ENCODE measurements at regions not wholly inside any gene's neighbourhood (a gene's known extent, or its start where the extent isn't known, plus 50 kb on each side); places are given as distances from the start of the nearest gene placed in this dataset.

DNA sequence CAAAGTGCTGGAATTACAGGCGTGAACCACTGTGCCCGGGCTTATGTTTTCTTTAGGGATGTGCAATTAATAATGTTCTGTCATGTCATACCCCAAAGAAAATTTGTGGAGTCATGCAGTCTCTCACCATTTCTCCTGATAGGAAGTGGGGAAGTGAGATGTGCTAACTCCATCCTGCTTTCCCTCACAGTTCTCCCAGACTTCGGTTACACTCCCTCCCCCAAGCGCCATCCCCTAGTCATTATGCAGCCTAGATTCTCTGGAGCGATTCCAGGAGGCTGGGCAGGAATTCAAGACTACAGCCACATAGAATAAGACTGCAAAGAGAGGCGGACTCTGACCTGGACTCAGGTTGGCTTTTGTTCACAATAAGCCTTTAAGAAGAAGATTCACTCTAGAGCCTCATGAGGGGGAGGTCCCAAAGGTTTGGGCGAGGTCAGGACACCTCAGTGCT lies 271.4 kb downstream of the ALDH8A1 start:
- TF ChIP-seq, protein P1, sequence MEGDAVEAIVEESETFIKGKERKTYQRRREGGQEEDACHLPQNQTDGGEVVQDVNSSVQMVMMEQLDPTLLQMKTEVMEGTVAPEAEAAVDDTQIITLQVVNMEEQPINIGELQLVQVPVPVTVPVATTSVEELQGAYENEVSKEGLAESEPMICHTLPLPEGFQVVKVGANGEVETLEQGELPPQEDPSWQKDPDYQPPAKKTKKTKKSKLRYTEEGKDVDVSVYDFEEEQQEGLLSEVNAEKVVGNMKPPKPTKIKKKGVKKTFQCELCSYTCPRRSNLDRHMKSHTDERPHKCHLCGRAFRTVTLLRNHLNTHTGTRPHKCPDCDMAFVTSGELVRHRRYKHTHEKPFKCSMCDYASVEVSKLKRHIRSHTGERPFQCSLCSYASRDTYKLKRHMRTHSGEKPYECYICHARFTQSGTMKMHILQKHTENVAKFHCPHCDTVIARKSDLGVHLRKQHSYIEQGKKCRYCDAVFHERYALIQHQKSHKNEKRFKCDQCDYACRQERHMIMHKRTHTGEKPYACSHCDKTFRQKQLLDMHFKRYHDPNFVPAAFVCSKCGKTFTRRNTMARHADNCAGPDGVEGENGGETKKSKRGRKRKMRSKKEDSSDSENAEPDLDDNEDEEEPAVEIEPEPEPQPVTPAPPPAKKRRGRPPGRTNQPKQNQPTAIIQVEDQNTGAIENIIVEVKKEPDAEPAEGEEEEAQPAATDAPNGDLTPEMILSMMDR (IDR thresholded peaks at IDR 0.05) = no peak
- no peak for TF ChIP-seq POLR2A (IDR thresholded peaks at IDR 0.05)
